MM.1S (cell line): ENCODE measurements at regions not wholly inside any gene's neighbourhood (a gene's known extent, or its start where the extent isn't known, plus 50 kb on each side); places are given as distances from the start of the nearest gene placed in this dataset.
A peak's percentile ranks its signal among the peaks of the same experiment; 100 is the strongest.

ENCODE experiments used
- DNase-seq: peaks from one replicate; pipeline ENCODE4 v3.0.0-alpha.2; 2015
- H2AFZ ChIP-seq: fragments of 300-600 bp; sonication (generic); 2 replicates; pipeline ENCODE4 v1.6.0; 2016; ENCODE audit warnings: antibody characterized with exemption, low read length
- H3F3A ChIP-seq: fragments of 300-600 bp; sonication (generic); 2 replicates; pipeline ENCODE4 v1.6.1; 2016; ENCODE audit warnings: mild to moderate bottlenecking, antibody characterized with exemption, low read length, moderate library complexity, mixed read lengths; ENCODE audit not compliant: insufficient read depth
- H3K27ac ChIP-seq: fragments of 300-600 bp; sonication (generic); 2 replicates; pipeline ENCODE4 v1.5.1; 2016; ENCODE audit warnings: mild to moderate bottlenecking, low read length
- H3K27me3 ChIP-seq: fragments of 300-600 bp; sonication (generic); replicated peaks from 2 replicates; pipeline ENCODE4 v1.6.0; 2016; ENCODE audit warnings: low read length; ENCODE audit not compliant: insufficient read depth
- H3K36me3 ChIP-seq: fragments of 300-600 bp; sonication (generic); replicated peaks from 2 replicates; pipeline ENCODE4 v1.6.1; 2016; ENCODE audit warnings: mild to moderate bottlenecking, low read length, mixed read lengths; ENCODE audit not compliant: insufficient read depth
- H3K4me1 ChIP-seq: fragments of 300-600 bp; sonication (generic); 2 replicates; pipeline ENCODE4 v1.6.1; 2016; ENCODE audit warnings: low read length, mixed read lengths
- H3K4me2 ChIP-seq: fragments of 300-600 bp; sonication (generic); 2 replicates; pipeline ENCODE4 v1.6.0; 2016; ENCODE audit warnings: low read depth, low read length
- H3K4me3 ChIP-seq: fragments of 300-600 bp; sonication (generic); 2 replicates; pipeline ENCODE4 v1.5.1; 2016; ENCODE audit warnings: low read length, mixed read lengths
- H3K79me2 ChIP-seq: fragments of 300-600 bp; sonication (generic); 2 replicates; pipeline ENCODE4 v1.6.1; 2016; ENCODE audit warnings: mixed run types, low read length, mixed read lengths
- H3K9ac ChIP-seq: fragments of 300-600 bp; sonication (generic); 2 replicates; pipeline ENCODE4 v1.6.1; 2016; ENCODE audit warnings: low read length, mixed read lengths
- H3K9me2 ChIP-seq: fragments of 300-600 bp; sonication (generic); replicated peaks from 2 replicates; pipeline ENCODE4 v1.6.1; 2016; ENCODE audit warnings: mild to moderate bottlenecking, low read length, mixed read lengths; ENCODE audit not compliant: insufficient read depth
- H3K9me3 ChIP-seq: fragments of 300-600 bp; sonication (generic); replicated peaks from 2 replicates; pipeline ENCODE4 v1.6.1; 2016; ENCODE audit warnings: mild to moderate bottlenecking, low read length, mixed read lengths; ENCODE audit not compliant: insufficient read depth
- H4K20me1 ChIP-seq: fragments of 300-600 bp; sonication (generic); 2 replicates; pipeline ENCODE4 v1.6.1; 2016; ENCODE audit warnings: mild to moderate bottlenecking, low read length, moderate library complexity, mixed read lengths; ENCODE audit not compliant: insufficient read depth
- EZH2 ChIP-seq: fragments of 300-600 bp; sonication (generic); optimal IDR thresholded peaks from 2 replicates; pipeline ENCODE3; 2017; ENCODE audit warnings: low read depth, mild to moderate bottlenecking, antibody characterized with exemption, low read length, mixed read lengths
- EZH2phosphoT487 ChIP-seq: fragments of 300-600 bp; sonication (generic); IDR thresholded peaks from 2 replicates; pipeline ENCODE4 v1.6.1; 2018; ENCODE audit warnings: antibody characterized with exemption, low read length
- TF ChIP-seq, protein P1 (sequence below): fragments of 300-600 bp; sonication (generic); IDR thresholded peaks from 2 replicates; pipeline ENCODE4 v1.5.1; 2016; ENCODE audit warnings: antibody characterized with exemption, low read length, mixed read lengths

DNA sequence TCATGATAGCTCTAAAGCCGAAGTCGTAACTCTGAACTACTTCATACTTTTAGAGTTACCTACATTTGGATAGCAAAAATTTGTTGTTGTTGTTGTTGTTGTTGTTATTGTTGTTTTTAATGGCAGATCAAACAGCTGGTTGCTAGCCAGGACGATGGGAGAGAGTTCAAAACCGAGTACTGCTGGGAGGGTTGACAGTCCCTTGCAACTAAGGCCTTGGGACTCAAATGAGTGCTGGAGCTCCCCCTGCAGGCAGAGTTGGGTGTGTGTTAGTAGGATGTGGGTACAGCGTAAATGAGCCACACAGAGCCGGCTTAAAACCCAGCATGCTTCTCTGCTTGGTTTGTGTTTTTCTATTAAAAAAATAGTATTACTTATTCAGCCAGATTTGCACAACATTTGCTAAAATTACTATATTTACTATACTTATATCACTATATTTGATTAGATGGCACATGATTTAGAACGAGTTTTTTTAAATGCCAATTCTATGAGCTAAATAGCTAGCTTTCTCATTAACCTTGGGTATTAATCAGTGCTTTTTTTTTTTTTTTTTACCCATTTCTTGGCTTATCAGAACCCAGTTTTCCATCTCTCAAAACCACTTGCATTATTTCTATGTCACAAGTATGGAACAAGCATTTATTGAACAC, 129.2 kb upstream of the SYT6 start:
- no peak overlapping the region for H3K4me3 ChIP-seq
- no peaks in the 10 kb centered on the region for H3K9me2 ChIP-seq
- H3K27ac ChIP-seq: no peak overlapping the region
- H3F3A ChIP-seq: no peaks in the 10 kb centered on the region
- no peaks in the 10 kb centered on the region for H4K20me1 ChIP-seq
- H3K4me2 ChIP-seq: no peak overlapping the region
- no peaks in the 10 kb centered on the region for H3K9me3 ChIP-seq
- H3K27me3 ChIP-seq: no peaks in the 10 kb centered on the region
- DNase-seq: peak; percentile 67
- no peak for TF ChIP-seq EZH2phosphoT487
- TF ChIP-seq, protein P1, sequence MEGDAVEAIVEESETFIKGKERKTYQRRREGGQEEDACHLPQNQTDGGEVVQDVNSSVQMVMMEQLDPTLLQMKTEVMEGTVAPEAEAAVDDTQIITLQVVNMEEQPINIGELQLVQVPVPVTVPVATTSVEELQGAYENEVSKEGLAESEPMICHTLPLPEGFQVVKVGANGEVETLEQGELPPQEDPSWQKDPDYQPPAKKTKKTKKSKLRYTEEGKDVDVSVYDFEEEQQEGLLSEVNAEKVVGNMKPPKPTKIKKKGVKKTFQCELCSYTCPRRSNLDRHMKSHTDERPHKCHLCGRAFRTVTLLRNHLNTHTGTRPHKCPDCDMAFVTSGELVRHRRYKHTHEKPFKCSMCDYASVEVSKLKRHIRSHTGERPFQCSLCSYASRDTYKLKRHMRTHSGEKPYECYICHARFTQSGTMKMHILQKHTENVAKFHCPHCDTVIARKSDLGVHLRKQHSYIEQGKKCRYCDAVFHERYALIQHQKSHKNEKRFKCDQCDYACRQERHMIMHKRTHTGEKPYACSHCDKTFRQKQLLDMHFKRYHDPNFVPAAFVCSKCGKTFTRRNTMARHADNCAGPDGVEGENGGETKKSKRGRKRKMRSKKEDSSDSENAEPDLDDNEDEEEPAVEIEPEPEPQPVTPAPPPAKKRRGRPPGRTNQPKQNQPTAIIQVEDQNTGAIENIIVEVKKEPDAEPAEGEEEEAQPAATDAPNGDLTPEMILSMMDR: peak; percentile 62
- no peak overlapping the region for H2AFZ ChIP-seq
- H3K79me2 ChIP-seq: no peaks in the 10 kb centered on the region
- no peak overlapping the region for H3K9ac ChIP-seq
- no peaks in the 10 kb centered on the region for H3K36me3 ChIP-seq
- no peaks in the 10 kb centered on the region for H3K4me1 ChIP-seq

DNA sequence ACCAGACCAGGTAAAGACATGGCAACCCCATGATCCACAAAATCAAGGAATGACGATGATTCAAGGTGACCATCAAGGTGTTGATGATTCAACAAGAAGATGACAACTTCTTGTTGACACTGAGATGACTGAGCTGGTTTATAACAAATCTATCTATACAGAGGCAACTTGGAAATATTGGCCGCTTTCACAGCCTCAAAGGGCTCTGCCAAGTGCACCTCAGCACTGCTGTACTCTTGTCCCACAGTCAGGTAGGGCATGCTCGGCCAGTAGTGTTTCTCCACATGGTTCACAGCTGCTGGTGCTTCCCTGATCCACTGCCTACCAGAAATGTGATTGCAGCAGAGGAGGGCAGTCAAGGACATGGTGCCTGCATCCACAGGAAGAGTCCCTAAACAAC, 125.2 kb upstream of the SYT6 start:
- Histone ChIP-seq H3K4me2 (no peak overlapping the region), H3K79me2 (no peaks in the 10 kb centered on the region), H3K4me3 (no peak overlapping the region), H3K36me3 (no peaks in the 10 kb centered on the region), H2AFZ (no peak overlapping the region), H4K20me1 (no peaks in the 10 kb centered on the region), H3K27me3 (no peaks in the 10 kb centered on the region), H3F3A (no peaks in the 10 kb centered on the region), H3K4me1 (no peaks in the 10 kb centered on the region), H3K9me3 (no peaks in the 10 kb centered on the region), H3K27ac (no peak overlapping the region), H3K9me2 (no peaks in the 10 kb centered on the region), H3K9ac (no peak overlapping the region)
- no peak for DNase-seq
- TF ChIP-seq EZH2phosphoT487: no peak

DNA sequence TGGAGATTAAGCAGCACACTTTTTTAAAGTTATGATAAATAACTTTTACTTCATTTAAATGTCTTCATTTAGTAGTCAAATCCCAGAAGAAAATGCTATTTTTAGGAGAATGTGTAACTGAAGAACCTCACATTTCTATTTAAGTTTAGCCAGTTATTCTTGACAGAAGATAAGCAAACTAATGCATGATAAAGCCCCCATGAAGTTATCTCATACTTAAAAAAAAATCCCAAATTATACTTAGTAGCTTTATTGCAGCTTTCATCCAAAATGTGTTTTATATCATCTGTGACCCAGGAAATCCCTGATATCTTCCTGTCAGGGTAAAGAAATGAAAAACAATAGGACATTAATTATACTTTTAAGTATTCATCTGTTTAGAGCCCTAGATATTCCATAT, 124.8 kb upstream of the SYT6 start:
- Histone ChIP-seq H2AFZ (no peak overlapping the region), H3K4me3 (no peak overlapping the region), H3F3A (no peaks in the 10 kb centered on the region), H3K4me1 (no peaks in the 10 kb centered on the region), H3K9ac (no peak overlapping the region), H3K27me3 (no peaks in the 10 kb centered on the region), H3K9me3 (no peaks in the 10 kb centered on the region), H3K27ac (no peak overlapping the region), H3K9me2 (no peaks in the 10 kb centered on the region), H4K20me1 (no peaks in the 10 kb centered on the region), H3K79me2 (no peaks in the 10 kb centered on the region), H3K36me3 (no peaks in the 10 kb centered on the region), H3K4me2 (no peak overlapping the region)
- TF ChIP-seq, protein P1: no peak
- TF ChIP-seq EZH2phosphoT487 (no peak), EZH2 (no peak)
- DNase-seq: no peak

DNA sequence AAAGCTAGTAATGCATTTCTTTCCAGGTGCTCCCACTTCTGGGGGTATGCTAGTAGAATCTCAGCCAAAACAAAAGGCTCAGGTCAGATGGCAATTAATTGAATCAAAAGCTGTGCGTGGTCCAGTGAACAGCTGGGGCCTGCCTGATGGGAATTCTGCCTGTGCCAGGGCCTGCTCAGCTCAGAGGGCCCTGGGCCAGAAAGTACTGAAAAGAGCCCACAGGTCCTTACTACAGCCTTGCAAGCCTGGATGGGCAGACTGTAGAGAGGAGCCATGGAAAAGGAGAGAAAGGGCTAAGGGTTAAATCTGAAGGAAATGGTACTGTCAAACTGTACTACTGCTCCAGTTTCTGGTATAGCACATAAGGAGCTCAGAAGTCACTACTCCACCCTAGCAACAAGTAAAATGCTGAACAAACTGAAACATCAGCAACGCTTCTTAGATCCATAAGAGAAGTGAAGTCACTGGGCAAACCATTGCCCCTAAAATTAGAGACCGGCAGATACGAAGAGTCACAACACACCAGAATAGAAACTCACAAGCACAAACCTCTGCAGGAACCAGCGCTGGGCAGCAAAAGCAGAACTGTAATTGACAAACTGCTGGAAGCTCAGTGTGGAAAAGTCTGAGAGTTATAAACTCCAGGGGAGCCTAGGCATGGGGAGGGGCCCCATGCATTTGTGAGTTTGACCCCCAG, 121.1 kb upstream of the SYT6 start:
- Histone ChIP-seq H2AFZ (no peak overlapping the region), H3K9me3 (no peaks in the 10 kb centered on the region), H3K36me3 (no peaks in the 10 kb centered on the region), H3K27me3 (no peaks in the 10 kb centered on the region), H3K4me2 (no peak overlapping the region), H3K79me2 (no peaks in the 10 kb centered on the region), H4K20me1 (no peaks in the 10 kb centered on the region), H3K4me3 (no peak overlapping the region), H3K9ac (no peak overlapping the region), H3K9me2 (no peaks in the 10 kb centered on the region), H3F3A (no peaks in the 10 kb centered on the region), H3K4me1 (no peaks in the 10 kb centered on the region), H3K27ac (no peak overlapping the region)
- TF ChIP-seq, protein P1: no peak
- no peak for TF ChIP-seq EZH2
- TF ChIP-seq EZH2phosphoT487: no peak
- DNase-seq: no peak
